HG03196 (cell line): ENCODE measurements at regions not wholly inside any gene's neighbourhood (a gene's known extent, or its start where the extent isn't known, plus 50 kb on each side); places are given as distances from the start of the nearest gene placed in this dataset.

Experiments
- ATAC-seq: cut with Tn5 transposase; IDR thresholded peaks from one replicate; pipeline ENCODE4 v1.9.1; 2021; ENCODE audit not compliant: unreplicated experiment

DNA sequence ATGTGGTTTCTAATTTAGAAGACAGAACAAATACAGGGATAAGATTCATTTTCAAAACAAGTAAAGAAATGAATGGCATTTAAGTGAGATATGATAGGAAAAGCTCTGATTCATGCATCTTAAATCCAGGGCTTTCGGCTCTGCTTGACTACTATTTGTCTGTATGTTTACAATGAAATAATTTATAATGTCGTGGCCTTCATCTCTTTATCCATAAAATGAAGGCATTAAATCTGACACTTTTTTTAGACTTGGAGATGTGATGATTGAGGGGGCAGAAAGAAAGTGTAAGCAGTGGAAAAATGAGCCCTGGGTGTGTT, 115.7 kb upstream of the KIT start:
- ATAC-seq, result no peak

DNA sequence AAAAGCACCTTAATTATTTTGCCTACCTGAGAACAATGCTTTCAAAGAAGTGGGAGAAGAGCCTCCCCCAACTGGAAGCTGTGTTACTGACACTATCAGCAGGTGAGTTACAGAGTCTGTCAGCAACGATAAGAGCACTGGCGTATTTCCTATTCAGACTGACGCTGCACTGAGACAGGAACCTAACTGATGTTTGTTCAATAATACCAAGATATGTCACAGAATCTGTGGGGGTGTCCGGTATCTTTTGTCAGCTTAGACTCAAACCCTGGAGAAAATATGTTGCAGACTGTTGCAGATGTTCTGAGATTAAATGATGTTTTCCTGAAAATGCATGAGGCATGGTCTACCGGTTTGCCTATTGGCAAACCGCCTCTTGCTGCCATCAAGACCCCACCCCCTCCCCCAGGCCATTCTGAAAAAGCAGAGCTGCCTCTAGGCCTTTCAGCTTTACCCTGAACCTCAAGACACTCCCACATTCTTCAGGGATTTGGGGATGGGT, 115.2 kb upstream of the KIT start:
- no peak for ATAC-seq

DNA sequence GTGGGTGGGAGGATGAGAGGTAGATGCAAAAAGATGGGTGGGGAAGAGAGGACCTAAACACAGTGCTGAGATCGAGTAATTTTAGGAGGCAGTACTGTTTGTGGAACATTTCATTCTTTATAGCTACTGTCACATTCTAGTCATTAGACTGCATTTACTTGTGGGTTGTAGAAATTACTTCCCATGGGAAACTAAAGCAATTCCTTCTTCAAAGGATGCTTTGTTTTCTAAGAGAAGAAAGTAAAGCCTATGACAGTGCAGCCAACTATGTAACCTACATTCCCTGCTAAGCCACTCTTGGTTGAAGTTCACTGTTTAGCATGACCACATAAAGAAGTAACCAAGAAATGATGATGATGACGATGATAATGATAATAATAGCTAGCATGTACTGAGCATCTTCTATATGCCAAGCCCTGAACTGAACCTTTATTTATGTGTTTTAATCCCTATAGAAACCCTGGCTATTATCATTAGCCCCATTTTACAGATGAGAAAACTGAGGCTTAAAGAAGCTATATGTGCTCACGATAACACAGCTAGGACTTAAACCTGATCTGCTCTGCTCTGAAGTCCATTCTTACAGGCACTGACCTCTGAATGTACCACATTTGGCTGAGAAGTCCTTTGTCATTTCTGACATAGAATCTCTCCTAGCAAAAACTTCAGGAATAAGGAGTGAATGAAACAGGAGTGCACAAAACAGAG, 114.5 kb upstream of the KIT start:
- no peak for ATAC-seq

DNA sequence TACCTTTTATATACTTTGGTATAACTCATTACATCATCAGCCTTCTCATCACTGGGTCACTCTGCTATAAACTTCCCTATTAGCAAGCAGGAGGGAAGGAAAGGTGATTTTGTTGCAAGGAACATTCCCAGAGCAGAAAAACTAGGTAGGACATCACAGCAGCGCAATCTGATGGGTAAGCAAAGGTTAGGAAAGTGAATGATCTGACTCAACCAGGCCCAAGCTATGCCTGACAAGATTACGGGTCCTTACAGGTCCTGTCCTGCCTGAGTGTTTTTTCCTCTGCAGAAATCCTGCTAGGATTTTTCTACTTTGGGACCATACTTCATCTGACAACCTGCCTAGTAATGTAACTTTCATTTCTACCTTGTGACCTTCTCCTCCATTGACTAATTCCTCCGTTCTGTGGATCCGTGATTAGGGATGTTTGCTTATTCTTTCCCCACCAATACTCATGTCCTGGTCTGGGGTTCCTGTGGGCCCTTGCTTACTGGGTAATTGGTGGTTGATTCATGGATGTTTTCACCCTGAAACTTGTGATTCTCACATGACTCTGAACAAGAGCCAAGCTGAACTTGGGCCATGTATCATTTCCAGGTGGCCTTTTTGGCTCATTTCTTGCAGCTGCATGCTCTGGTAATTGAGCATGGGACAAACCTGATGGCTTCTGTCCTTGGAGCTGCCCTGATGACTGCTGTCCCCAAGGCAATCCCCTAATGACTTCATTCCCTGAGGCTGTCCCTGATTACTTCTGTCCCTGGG, 111.9 kb upstream of the KIT start:
- no peak for ATAC-seq

DNA sequence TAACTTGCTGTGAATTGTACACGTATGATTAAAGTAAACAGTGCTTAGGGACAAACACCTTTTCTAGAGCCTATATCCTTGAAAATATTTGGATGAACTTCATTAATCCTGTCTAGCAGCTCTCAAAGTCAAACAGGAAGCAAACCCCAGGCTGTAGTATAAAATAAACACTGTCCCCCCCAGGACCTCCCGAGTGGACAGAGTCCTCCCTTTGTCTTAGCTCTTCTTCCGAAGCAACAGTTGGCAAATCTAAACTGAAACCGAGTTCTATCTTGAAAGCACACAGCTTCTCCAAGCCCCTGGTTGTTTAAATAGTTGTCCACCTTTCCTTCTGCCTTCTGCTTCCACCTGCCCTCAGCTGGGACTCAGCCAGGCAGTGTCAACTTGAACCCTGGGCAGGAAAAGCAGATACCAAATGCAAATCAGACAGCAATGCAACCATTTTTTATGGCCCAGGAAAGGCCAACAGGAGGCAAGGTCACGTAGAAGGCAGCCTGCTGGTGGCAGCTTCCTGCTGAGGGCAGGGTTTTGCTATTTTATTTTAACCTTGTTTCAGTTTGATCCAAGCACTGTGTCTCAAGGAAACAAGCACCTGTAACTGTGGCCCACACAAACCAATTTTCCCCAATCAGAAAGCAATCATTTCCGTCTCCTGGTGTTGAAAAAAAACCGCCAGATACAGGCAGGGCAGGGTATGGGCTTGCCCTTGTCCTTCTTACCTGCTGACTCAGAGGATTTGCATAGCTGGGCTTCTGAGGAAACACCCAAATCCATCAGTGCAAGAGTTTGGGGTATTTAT, 110.3 kb upstream of the KIT start:
- ATAC-seq, result peak; percentile 81

DNA sequence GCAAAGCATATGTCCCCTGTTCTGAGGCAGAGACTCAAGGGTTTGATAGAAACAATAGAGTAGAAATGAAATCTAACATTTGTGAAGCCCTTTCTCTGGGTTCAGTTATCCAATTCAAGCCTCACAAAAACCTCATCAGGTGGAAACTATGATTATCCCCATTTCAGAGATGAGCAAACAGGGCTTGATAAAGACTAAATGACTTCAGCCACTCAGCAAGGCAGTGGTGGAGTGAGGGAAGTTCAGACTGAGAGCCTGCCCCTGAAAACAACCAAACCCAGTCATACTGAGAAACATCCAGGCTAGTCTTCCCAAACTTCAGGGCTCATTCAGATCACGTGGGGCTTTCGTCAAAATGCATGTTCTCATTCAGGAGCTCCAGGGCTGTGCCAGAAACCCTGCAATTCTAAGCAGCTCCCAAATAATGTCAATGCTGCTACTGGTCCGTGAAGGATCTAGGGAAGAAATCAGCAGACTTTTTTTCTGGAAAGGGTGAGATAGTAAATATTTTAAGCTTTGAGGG, 109.6 kb upstream of the KIT start:
- peak; percentile 25 for ATAC-seq

GRCh38 chr4:54548831-54549460, 108.8 kb upstream of the KIT start:
- ATAC-seq, result no peak

GRCh38 chr4:54550395-54551171, 107.2 kb upstream of the KIT start:
- ATAC-seq, result no peak

- ATAC-seq, result no peak
These were observed 104.8 kb upstream of the KIT start for GRCh38 chr4:54553001-54553400.

DNA sequence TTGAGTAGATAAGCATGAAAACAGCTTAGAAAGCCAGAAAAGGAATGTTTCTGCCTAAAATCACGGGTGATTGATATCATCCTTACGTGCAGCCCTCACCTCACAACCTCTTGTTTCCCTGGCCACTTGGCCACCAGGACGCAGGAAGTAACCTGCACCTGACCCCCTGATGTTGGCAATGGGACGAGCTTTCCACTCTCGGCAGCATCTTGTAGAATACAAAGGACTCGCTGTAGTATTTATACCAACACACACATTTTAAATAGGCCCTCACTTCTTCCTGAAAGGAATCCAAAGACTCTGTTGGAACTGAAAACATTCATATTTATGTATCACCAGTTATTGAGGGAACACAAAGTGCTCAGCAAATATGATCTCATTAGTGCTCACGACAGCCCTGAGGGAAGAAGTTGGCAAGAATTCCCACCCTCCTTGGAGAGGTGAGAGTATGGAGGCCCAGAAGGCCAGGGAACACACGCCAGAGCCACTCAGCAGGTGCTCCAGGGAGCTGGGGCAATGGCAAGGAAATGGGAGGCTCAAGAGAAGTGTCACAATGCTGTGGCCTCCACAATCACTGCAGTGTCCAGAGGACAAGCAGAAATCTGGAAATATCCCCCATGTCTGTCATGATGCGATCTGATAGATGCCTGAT, 103.3 kb upstream of the KIT start:
- no peak for ATAC-seq

DNA sequence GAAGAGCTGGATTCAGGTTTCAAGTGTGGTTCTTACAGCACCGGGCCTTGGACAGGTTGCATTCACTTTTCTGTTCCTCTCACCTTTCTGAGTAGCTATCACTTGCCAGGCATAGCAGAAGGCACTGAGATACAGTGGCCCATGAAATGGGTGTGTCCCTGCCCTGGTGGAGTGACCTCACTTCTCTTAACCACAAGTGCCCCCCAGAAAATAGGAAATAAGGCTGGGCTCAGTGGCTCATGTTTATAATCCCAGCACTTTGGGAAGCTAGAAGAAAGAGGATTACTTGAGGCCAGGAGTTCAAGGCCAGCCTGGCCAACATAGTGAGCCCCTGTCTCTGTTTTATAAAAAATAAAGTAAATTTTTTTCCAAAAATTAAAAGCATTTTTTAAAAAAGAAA, 101.7 kb upstream of the KIT start:
- no peak for ATAC-seq

- ATAC-seq, result no peak
These were observed 101.2 kb upstream of the KIT start for GRCh38 chr4:54556587-54556986.

GRCh38 chr4:54558889-54559677, 98.7 kb upstream of the KIT start:
- no peak for ATAC-seq

GRCh38 chr4:54560513-54560912, 97.2 kb upstream of the KIT start:
- no peak for ATAC-seq

- no peak for ATAC-seq
These were observed 95.8 kb upstream of the KIT start for GRCh38 chr4:54561940-54562339.

- peak; percentile 73 for ATAC-seq
These were observed 91.1 kb upstream of the KIT start for GRCh38 chr4:54566608-54567007.

DNA sequence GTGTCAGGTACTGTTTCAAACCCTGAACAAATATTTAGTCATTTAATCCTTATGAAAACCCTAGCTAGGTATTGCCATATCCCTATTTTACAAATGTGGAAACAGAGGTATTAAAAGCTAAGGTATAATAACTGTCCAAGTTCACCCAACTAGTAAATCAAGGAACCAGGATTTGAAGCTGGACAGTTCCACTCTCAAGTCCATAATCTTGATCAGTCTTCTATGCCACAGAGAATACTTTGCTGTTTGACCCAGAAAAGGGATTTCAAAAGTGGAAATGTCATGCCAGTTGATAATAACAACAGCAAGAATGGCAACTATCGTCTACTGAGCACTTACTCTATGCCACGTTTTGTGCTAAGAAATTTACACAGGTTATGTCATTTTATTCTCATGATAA, 90.4 kb upstream of the KIT start:
- no peak for ATAC-seq

GRCh38 chr4:54568184-54568583, 89.6 kb upstream of the KIT start:
- ATAC-seq, result no peak

DNA sequence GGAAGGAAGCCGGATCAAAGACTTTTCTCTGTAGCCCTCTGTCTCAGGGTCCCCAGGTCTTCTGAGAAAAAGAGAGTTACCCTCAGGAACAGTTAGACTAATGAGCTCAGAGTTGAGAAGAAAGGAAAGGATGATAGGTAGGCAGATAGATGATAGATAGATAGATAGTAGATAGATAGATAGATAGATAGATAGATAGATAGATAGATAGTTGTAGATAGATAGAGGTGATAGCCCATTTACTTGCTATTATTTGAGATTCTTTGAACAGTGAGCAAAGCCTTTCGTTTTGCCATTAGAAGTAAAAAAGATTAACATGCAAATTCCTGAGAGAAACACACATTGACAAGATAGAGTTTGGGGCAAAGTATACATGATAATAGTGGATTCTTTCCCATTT, 86.9 kb upstream of the KIT start:
- no peak for ATAC-seq
